K562 (cell line): ENCODE measurements at regions not wholly inside any gene's neighbourhood (a gene's known extent, or its start where the extent isn't known, plus 50 kb on each side); places are given as distances from the start of the nearest gene placed in this dataset.

ENCODE experiments used
- ATAC-seq: fragments of 200-7000 bp; cut with Tn5 transposase; 3 replicates; pipeline ENCODE4 v1.9.1; 2020; ENCODE audit warnings: moderate library complexity
- BruUV-seq: library from RNA; stranded (reverse); fragments of 400-500 nt; replicated peaks from 2 replicates; lab custom pipeline; 2021; lab: Mats Ljungman, UMichigan
- CTCF ChIA-PET: fragments of 300-600 bp; formaldehyde crosslinking; extraction: SDS; loops from one replicate; lab custom pipeline; 2021; ENCODE audit warnings: low intra/inter-chr PET ratio; lab: Yijun Ruan, JAX
- POLR2A ChIA-PET: fragments of 300-600, 350-650 bp; sonication (Branson Sonifier 250); formaldehyde crosslinking; extraction: SDS; loops from one replicate; lab custom pipeline; 2021; ENCODE audit warnings: antibody characterized with exemption, inconsistent platforms; lab: Yijun Ruan, JAX
- DNase-seq, 4 experiments: peaks; one replicate each; pipeline versions ENCODE4 v3.0.0 to v3.0.0-alpha.2; 2011 to 2018; ENCODE audit warnings: low spot score in 3 of 4, mixed read lengths in 3 of 4; ENCODE audit errors: extremely low read depth in 1 of 4
- FAIRE-seq: peaks from 2 replicates; lab custom pipeline; 2011; peaks lifted over from hg19 to GRCh38; lab: Jason Lieb, UNC
- H2AFZ ChIP-seq: 2 replicates; pipeline ENCODE4 v1.6.0; 2011; ENCODE audit warnings: low read depth, low read length, control low read depth, inconsistent platforms
- H3K27ac ChIP-seq: fragments of 200-600 bp; 3 replicates; pipeline ENCODE4 v1.8.0; 2011; ENCODE audit warnings: low read depth, mild to moderate bottlenecking, control low read depth, inconsistent platforms, low read length, moderate library complexity, mixed read lengths; ENCODE audit errors: extremely low read depth
- H3K27me3 ChIP-seq, 2 experiments: fragments of 300-600 bp in 1 of 2; 2 replicates in 1 of 2; 3 replicates in 1 of 2; pipeline versions ENCODE4 v1.6.0 to v1.8.0; 2011; ENCODE audit warnings: inconsistent platforms in 2 of 2, low read length in 2 of 2, mild to moderate bottlenecking in 1 of 2, mixed read lengths in 1 of 2, moderate library complexity in 1 of 2; ENCODE audit not compliant: control insufficient read depth in 2 of 2, insufficient read depth in 2 of 2
- H3K36me3 ChIP-seq: fragments of 300-600 bp; 3 replicates; pipeline ENCODE4 v1.8.0; 2011; ENCODE audit warnings: mild to moderate bottlenecking, low read length, inconsistent platforms; ENCODE audit not compliant: control insufficient read depth, insufficient read depth
- H3K4me1 ChIP-seq, 2 experiments: fragments of 200-600 bp in 1 of 2; replicated peaks in 1 of 2; 2 replicates in 1 of 2; 3 replicates in 1 of 2; pipeline versions ENCODE4 v1.5.1 to v1.8.0; 2011; ENCODE audit warnings: inconsistent platforms in 2 of 2, low read length in 2 of 2, mild to moderate bottlenecking in 1 of 2, mixed read lengths in 1 of 2, moderate library complexity in 1 of 2; ENCODE audit not compliant: control insufficient read depth in 2 of 2, insufficient read depth in 2 of 2
- H3K4me2 ChIP-seq: 2 replicates; pipeline ENCODE4 v1.6.1; 2011; ENCODE audit warnings: low read length, control low read depth, inconsistent platforms, mixed read lengths; ENCODE audit not compliant: insufficient read depth
- H3K4me3 ChIP-seq: fragments of 200-600 bp; sonication (generic), shearing (Covaris generic); 2 replicates; pipeline ENCODE4 v1.5.1; 2016; ENCODE audit warnings: control low read depth, inconsistent platforms
- H3K79me2 ChIP-seq: fragments of 200-600 bp; 3 replicates; pipeline ENCODE4 v1.8.0; 2011; ENCODE audit warnings: low read length, inconsistent platforms; ENCODE audit not compliant: control insufficient read depth, insufficient read depth
- H3K9ac ChIP-seq, 2 experiments: 2 replicates each; pipeline versions ENCODE4 v1.6.0 to v1.6.1; 2011; ENCODE audit warnings: low read depth in 2 of 2, low read length in 2 of 2, control low read depth in 1 of 2, inconsistent platforms in 1 of 2, mild to moderate bottlenecking in 1 of 2, mixed read lengths in 1 of 2; ENCODE audit not compliant: insufficient read depth in 1 of 2
- H3K9me1 ChIP-seq: one replicate; pipeline ENCODE4 v1.6.0; 2011; ENCODE audit warnings: inconsistent platforms, mild to moderate bottlenecking, low read length, moderate library complexity; ENCODE audit not compliant: control insufficient read depth, insufficient read depth
- H3K9me3 ChIP-seq: replicated peaks from 2 replicates; pipeline ENCODE4 v1.5.1; 2011; ENCODE audit warnings: low read depth, low read length, inconsistent platforms; ENCODE audit not compliant: control insufficient read depth, insufficient read depth
- H4K20me1 ChIP-seq: replicated peaks from 2 replicates; pipeline ENCODE4 v1.6.1; 2011; ENCODE audit warnings: low read length, inconsistent platforms, mixed read lengths; ENCODE audit not compliant: control insufficient read depth, insufficient read depth
- FOXA3 ChIP-seq, 2 experiments: fragments of 450-650 bp in 1 of 2; sonication (generic) in 1 of 2; formaldehyde crosslinking; IDR thresholded peaks in 1 of 2; conservative IDR thresholded peaks in 1 of 2; 2 replicates each; pipeline versions ENCODE4 v1.4.0 to v1.8.0; 2020 to 2022; ENCODE audit warnings: mild to moderate bottlenecking in 2 of 2, missing genetic modification reagents in 1 of 2
- FOXP1 ChIP-seq: sonication (generic); formaldehyde crosslinking; IDR thresholded peaks from 2 replicates; pipeline ENCODE4 v1.8.0; 2022; ENCODE audit warnings: mild to moderate bottlenecking, missing genetic modification reagents
- HOXB6 ChIP-seq: fragments of 250-450 bp; sonication (Bioruptor Pico); IDR thresholded peaks from 2 replicates; pipeline ENCODE4 v1.5.1; 2022; ENCODE audit warnings: mild to moderate bottlenecking, borderline replicate concordance
- KLF1 ChIP-seq: fragments of 450-650 bp; IDR thresholded peaks from 2 replicates; pipeline ENCODE4 v1.6.1; 2016; ENCODE audit warnings: missing genetic modification characterization, missing compliant biosample characterization
- RHOXF2B ChIP-seq: fragments of 250-450 bp; sonication (Bioruptor Pico); conservative IDR thresholded peaks from 2 replicates; pipeline ENCODE4 v1.5.1; 2021
- SETDB1 ChIP-seq: IDR thresholded peaks from one replicate; pipeline ENCODE4 v1.6.1; 2012; ENCODE audit warnings: low read length, control low read depth, inconsistent platforms
- SIN3B ChIP-seq: fragments of 450-650 bp; IDR thresholded peaks from 2 replicates; pipeline ENCODE4 v1.6.1; 2017; ENCODE audit warnings: low read depth, mild to moderate bottlenecking, moderate library complexity
- TEAD1 ChIP-seq, 2 experiments: fragments of 450-650 bp in 1 of 2; sonication (generic) in 1 of 2; formaldehyde crosslinking; IDR thresholded peaks; 2 replicates each; pipeline versions ENCODE4 v1.4.0 to v1.8.0; 2020 to 2022; ENCODE audit warnings: mild to moderate bottlenecking in 2 of 2, missing genetic modification reagents in 1 of 2
- WGBS: fragments of 100-300 bp; shearing (Covaris generic); methylation state at CpG from one replicate; pipeline ENCODE4 v1.1.6; 2016; ENCODE audit warnings: low coverage, mixed read lengths; ENCODE audit not compliant: insufficient coverage; ENCODE audit errors: missing lambda C conversion rate; 5-methylcytosine and 5-hydroxymethylcytosine counted together
- in situ Hi-C: fragments of 300-500 bp; cut with MboI; formaldehyde crosslinking; loops from 4 replicates; pipeline ENCODE4 v1.15.0; 2018; ENCODE audit warnings: inconsistent platforms, mixed read lengths
- intact Hi-C: fragments of 100-400 bp; cut with micrococcal nuclease; formaldehyde crosslinking; loops from 2 replicates; pipeline ENCODE4 v1.14.2; 2022
- TF ChIP-seq, protein P1 (sequence below): sonication (generic); formaldehyde crosslinking; IDR thresholded peaks from 2 replicates; pipeline ENCODE4 v1.8.0; 2022; ENCODE audit warnings: mild to moderate bottlenecking, missing genetic modification reagents
- TF ChIP-seq, protein P2 (sequence below), 2 experiments: fragments of 200-800 bp in 1 of 2; sonication (Bioruptor generic) in 1 of 2; sonication (generic) in 1 of 2; formaldehyde crosslinking in 1 of 2; IDR thresholded peaks in 1 of 2; conservative IDR thresholded peaks in 1 of 2; 2 replicates each; pipeline versions ENCODE4 v1.5.0 to v1.6.1; 2016 to 2020; ENCODE audit warnings: missing compliant biosample characterization in 1 of 2, missing genetic modification characterization in 1 of 2, missing genetic modification reagents in 1 of 2
- TF ChIP-seq, protein P3 (sequence below): IDR thresholded peaks from 3 replicates; pipeline ENCODE4 v1.6.1; 2011; ENCODE audit warnings: borderline replicate concordance, mild to moderate bottlenecking, moderate library complexity; ENCODE audit not compliant: insufficient read length; ENCODE audit errors: extremely low read depth

DNA sequence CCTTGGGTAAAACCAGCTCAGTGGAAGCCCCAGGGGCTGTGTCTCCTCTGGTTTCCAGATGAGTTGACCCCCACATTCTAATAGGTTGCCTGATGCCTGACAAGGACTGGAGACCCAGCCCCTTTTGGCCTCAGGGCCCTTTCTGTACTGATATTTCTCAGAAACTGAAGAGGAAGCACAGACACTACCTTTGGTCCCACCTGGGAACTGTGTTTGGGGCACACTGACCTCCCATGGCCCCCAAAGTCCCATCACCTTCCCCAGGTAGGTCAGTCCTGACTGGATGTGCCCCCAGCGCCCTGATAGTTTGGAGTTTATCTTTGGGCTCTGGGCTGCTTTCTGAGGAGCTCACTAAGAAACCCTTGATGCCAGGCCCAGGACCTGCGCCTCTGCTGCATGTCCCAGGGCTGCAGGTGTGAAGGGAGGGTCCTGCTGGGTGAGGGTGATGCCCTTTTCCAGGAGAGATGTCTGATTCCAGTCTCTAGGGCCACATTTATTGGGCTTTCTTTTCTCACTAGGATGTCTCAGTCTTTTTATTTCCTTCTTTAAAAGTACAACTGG, 106.7 kb downstream of the GGTLC2 start:
- Histone ChIP-seq H3K27me3 (peaks cover 2 to 17% of the 10 kb centered on the region in 2 experiments; a peak in 3 of 5 replicates), H3K9me1 (no peaks in the 10 kb centered on the region), H3K4me2 (no peak overlapping the region), H3K79me2 (no peaks in the 10 kb centered on the region), H3K27ac (no peak overlapping the region), H3K4me1 (no peaks in the 10 kb centered on the region), H3K9ac (peak overlapping the region in 1 of 2 experiments; percentile 8; a peak in 2 of 4 replicates), H2AFZ (no peak overlapping the region), H4K20me1 (peaks cover 38% of the 10 kb centered on the region), H3K36me3 (no peaks in the 10 kb centered on the region), H3K9me3 (no peaks in the 10 kb centered on the region), H3K4me3 (no peak overlapping the region)
- in situ Hi-C loops: no loop called here
- WGBS: under 1% methylated on average over 2 of the region's 2 CpGs
- no peak for DNase-seq
- ATAC-seq: no peak
- no peak for FAIRE-seq
- POLR2A ChIA-PET: interaction anchor here (0.6 to 5.2 kb wide), 16 partner anchors 11 to 372 kb away, joined by 3 to 41 read pairs (median 4); no protein-coding TSS in a partner anchor
- BruUV-seq: no TSS peak
- CTCF ChIA-PET: interaction anchor here (0.9 to 4.6 kb wide), 4 partner anchors 31 to 383 kb away, joined by 3 to 22 read pairs (median 5); no protein-coding TSS in a partner anchor
- intact Hi-C loops: no loop called here
- TF ChIP-seq KLF1 (tag) (0 out of 2 replicates have a peak, but pooled peaks have one; percentile 51), SIN3B (no peak), FOXP1 (CRISPR knock-in tag) (peak; percentile 58; the same call in 1 of the 2 replicates), HOXB6 (CRISPR knock-in tag) (peak; percentile 34; the same call in 1 of the 2 replicates), SETDB1 (no peak), TEAD1 (CRISPR knock-in tag; IDR thresholded peaks at IDR 0.05) (peak in 1 of 2 experiments; percentile 45; a peak in 1 of 4 replicates), RHOXF2B (0 out of 2 replicates have a peak, but pooled peaks have one; percentile 61), FOXA3 (CRISPR knock-in tag; conservative IDR thresholded peaks at IDR 0.05 in 1 of 2, IDR thresholded peaks at IDR 0.05 in 1 of 2) (peak in 1 of 2 experiments; percentile 51; a peak in 1 of 4 replicates)
- TF ChIP-seq, protein P1, sequence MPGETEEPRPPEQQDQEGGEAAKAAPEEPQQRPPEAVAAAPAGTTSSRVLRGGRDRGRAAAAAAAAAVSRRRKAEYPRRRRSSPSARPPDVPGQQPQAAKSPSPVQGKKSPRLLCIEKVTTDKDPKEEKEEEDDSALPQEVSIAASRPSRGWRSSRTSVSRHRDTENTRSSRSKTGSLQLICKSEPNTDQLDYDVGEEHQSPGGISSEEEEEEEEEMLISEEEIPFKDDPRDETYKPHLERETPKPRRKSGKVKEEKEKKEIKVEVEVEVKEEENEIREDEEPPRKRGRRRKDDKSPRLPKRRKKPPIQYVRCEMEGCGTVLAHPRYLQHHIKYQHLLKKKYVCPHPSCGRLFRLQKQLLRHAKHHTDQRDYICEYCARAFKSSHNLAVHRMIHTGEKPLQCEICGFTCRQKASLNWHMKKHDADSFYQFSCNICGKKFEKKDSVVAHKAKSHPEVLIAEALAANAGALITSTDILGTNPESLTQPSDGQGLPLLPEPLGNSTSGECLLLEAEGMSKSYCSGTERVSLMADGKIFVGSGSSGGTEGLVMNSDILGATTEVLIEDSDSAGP (CRISPR knock-in tag): no peak
- TF ChIP-seq, protein P2, sequence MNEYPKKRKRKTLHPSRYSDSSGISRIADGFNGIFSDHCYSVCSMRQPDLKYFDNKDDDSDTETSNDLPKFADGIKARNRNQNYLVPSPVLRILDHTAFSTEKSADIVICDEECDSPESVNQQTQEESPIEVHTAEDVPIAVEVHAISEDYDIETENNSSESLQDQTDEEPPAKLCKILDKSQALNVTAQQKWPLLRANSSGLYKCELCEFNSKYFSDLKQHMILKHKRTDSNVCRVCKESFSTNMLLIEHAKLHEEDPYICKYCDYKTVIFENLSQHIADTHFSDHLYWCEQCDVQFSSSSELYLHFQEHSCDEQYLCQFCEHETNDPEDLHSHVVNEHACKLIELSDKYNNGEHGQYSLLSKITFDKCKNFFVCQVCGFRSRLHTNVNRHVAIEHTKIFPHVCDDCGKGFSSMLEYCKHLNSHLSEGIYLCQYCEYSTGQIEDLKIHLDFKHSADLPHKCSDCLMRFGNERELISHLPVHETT (CRISPR knock-in tag; conservative IDR thresholded peaks at IDR 0.05 in 1 of 2, IDR thresholded peaks at IDR 0.05 in 1 of 2): peak in 1 of 2 experiments; percentile 76; a peak in 1 of 4 replicates
- TF ChIP-seq, protein P3, sequence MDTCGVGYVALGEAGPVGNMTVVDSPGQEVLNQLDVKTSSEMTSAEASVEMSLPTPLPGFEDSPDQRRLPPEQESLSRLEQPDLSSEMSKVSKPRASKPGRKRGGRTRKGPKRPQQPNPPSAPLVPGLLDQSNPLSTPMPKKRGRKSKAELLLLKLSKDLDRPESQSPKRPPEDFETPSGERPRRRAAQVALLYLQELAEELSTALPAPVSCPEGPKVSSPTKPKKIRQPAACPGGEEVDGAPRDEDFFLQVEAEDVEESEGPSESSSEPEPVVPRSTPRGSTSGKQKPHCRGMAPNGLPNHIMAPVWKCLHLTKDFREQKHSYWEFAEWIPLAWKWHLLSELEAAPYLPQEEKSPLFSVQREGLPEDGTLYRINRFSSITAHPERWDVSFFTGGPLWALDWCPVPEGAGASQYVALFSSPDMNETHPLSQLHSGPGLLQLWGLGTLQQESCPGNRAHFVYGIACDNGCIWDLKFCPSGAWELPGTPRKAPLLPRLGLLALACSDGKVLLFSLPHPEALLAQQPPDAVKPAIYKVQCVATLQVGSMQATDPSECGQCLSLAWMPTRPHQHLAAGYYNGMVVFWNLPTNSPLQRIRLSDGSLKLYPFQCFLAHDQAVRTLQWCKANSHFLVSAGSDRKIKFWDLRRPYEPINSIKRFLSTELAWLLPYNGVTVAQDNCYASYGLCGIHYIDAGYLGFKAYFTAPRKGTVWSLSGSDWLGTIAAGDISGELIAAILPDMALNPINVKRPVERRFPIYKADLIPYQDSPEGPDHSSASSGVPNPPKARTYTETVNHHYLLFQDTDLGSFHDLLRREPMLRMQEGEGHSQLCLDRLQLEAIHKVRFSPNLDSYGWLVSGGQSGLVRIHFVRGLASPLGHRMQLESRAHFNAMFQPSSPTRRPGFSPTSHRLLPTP: no peak
